Dermis blood vessel endothelial cell (primary cell): ENCODE measurements at regions not wholly inside any gene's neighbourhood (a gene's known extent, or its start where the extent isn't known, plus 50 kb on each side); places are given as distances from the start of the nearest gene placed in this dataset.

Experiments
- DNase-seq: peaks from one replicate; pipeline ENCODE4 v3.0.0; 2010

GRCh38 chr11:95717314-95717713 lies 72.3 kb downstream of the FAM76B start:
- DNase-seq = no peak

- no peak for DNase-seq
Observed at GRCh38 chr11:95716266-95716665, 73.3 kb downstream of the FAM76B start.

DNA sequence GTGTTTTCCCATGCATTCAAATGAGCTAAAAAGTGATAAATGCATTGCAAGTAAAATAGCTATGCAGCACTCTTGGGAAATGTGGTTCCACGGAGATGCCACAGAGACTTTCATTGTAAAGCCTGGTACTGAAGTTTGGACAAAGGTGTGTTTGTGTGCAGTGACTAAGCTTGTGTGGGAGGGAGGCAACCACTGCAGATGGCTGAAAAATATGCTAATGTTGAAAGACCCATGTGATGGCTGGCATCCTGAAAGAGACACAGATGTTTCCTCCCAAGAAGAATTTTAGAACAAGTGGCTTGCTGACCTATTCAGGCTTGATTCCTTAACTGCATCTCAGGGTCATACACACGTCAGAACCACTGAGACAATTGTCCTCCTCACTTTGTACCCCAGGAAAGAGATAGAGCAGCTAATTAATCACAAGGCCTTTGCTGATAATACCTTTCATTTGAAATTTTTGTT lies 73.8 kb downstream of the FAM76B start:
- peak; percentile 90 for DNase-seq

DNA sequence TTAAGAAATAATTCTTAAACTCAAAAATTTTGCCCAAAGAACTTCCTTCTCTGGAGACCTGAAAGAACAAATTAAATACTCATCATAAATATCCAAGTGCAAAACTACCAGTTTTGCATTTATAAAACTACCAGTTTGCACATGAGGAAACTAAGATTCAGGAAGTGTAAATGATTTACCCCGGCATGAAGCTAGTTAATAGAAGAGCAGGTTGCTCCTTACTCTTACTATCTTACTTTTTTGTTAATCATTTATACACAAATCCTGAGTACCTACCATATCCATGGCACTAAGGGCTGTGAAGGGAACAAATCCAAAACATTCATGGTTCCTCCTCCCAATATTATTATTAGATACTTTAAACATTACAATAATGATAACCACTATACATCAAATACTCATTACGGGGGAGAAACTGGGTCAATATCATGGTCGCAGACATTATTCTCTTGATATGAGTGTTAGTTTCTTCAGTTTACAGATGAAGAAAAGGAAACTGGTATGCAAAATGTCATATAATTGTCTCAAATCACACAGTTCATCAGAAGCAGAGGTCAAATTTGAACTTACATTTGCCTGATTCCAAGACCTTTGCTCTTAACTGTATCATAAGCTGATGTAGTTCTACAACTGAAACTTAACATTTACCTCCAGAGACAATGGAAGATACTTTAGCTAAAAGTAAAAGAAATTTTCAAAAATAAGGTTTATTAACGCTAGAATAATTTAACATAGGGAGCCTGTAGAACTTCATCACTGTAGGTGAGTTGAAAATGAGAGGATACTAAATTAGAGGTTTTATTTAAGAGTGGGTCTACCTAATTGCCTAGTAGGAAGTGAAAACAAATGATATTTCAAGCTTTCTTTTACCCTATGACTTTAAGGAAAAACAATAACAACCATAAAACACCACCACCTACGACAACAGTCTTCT lies 74.5 kb downstream of the FAM76B start:
- no peak for DNase-seq

GRCh38 chr11:95713428-95713827 lies 76.2 kb downstream of the FAM76B start:
- no peak for DNase-seq

DNA sequence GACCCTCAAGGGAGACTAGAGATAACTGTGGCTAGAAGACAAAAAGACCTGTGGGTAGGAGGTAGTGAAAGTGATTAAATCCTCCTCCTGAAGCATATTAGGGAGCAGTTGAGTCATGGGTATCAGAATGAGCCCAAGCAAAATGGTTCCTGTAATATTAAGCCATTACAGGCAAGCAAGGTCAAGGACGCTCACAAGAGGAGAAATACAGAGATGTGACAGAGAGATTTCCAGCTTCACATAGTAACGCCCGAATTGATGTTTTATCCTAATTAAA lies 77.7 kb downstream of the FAM76B start:
- DNase-seq = no peak

GRCh38 chr11:95711162-95711944 lies 78.2 kb downstream of the FAM76B start:
- no peak for DNase-seq

- no peak for DNase-seq
Observed at GRCh38 chr11:95708681-95709080, 80.9 kb downstream of the FAM76B start.

- no peak for DNase-seq
Observed at GRCh38 chr11:95706974-95707387, 82.6 kb downstream of the FAM76B start.

GRCh38 chr11:95705485-95706124 lies 84.0 kb downstream of the FAM76B start:
- peak; percentile 94 for DNase-seq

GRCh38 chr11:95704865-95705264 lies 84.7 kb downstream of the FAM76B start:
- peak; percentile 55 for DNase-seq

DNA sequence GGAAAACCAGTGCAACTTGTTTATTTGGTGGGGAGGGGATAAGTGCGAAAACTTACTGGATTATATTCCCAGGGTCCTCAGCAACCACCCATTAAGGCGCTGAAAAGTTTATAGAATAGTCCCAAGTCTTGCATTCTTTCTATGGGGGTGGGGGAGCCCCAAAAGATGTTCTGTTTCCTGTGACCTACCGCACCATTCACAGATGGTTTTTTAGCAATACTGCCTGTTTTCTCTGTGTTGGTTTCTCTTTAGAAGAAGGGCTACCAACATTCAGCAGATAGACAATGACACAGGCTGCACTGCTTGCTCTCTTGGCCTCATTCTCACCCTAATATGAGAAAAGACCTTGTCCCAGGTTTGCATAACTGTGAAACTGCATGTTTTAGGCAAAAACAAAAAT lies 86.5 kb downstream of the FAM76B start:
- no peak for DNase-seq

DNA sequence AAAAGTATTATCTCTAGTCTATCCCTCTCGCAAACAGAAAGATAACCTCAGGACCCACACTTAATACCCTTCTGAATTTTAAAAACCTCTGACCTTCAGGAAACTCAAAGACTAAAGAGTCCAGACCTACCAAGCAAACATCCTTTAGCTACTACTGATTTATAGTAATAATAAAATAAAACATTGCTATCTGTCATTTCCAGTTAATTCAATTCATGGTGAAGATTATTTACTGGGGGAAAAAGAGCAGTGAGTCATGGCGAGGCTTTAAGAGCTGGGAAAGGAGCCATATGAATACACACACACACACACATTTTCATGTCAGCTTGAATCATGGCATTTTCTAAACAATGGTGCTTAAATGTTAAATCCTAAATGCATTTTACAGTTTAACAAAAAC lies 87.1 kb downstream of the FAM76B start:
- DNase-seq = peak; percentile 81

GRCh38 chr11:95700471-95700817 lies 89.1 kb downstream of the FAM76B start:
- DNase-seq = no peak

DNA sequence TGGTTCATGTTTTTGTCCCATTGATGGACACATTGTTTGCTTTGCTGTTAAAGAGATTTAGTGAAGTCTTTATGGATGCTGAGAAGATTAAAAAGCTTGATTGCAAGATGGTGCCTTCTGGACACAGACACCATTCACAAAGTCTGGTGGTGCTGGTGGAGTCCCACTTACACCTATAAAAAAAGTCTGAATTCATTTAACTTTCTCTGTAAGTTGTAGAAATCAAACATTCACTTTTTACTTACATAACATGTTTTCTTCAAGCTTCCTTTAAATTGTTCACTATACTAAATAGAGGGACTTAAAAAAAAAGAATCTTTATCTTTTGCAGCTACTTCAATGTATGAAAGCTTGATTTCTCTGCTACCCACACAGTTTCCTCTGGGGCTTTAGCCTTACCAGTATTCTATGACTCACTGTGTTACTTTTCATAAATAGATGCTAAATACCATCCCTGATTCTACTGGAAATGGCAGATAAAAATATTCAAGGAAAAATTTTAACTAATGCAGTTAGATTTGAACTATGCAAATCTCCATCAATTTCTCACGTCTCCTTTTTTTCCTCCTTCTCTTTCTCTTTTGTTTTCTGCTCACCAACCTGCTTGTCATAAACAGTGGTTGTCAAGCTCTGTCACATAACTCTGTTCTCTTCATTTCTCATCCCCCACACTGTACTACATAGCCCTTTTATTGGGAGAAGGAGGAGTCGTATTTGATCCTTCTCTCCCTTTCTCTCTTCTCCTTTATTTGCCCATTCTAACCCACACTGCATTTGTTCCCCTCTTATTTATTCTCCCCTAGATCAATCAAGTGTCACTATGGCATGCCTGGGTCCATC lies 89.7 kb downstream of the FAM76B start:
- DNase-seq = no peak

DNA sequence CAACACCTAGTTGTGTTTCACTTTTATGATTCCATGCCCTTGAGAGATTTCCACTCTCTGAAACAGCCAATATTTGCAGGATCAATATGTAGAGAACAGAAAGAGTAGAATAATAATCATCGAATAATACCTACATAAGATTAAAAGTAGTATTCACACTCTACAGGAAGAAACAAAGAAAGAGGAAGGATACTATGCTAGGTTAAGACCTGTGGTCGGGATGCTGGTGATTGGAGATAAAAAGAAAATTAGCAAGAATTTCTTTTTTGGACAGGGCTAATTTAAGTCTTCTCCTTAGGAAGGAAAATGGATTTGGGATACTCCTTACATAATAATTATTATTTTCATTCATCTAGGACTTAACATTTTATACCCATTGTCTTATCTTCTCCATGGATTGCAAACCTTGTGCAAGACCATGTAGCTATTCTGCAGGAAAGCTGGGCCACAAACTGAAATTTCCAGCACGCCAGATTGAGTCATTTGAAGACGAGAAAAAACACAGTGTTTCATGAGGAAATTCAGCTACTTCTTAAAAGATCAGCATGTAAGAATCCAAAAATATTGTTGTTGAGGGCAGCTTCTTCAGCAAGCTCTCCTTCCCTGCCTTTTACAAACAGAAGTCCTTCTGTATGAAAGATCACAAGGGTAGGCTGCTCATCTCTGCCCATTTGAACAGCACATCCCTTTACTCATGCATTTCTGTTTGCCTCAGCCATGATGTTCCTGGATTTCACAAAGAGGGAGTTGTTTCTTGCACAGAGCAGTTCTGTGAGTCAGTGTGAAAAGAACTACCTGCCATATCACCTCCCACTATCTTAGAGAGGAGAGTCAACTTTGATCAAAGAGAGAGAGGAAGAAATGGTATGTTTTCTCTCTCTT lies 90.7 kb downstream of the FAM76B start:
- DNase-seq = no peak

DNA sequence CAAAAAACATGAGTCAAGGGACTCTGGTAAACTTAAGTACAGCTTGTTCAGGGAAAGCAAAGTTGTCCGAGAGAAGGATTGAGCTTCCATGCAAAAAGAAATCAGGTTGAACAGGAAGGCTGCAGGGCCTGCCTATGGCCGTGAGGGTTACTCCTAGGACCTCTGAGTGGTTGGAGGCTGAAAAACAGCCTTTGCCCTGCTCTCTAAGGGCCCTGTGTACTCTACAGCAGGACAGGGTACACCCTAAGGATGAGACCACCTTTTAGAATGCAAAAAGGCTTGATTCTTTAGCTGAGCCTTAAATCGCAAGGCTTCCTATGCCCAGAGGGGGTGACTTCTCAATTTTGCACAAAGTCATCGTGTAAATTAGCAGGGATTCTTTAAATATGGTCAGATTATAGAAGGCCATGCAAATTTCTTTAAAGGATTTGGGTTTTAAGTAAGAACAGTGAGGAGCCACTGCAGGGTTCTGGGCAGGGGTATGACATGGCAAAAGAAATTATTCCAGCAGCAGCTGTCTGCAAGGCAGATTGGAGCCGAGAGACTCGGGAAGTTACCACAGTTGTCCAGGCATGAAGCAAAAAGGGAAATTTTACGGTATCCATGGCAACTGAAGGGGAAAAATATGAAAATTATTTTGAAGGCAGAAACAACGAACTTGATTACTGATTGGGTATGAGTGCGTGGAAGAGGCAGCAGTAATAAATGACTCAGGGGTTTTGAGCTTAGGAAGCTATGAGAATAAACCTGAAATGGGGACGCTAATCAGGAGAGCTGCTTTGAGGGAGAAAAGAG lies 91.8 kb downstream of the FAM76B start:
- DNase-seq = no peak

DNA sequence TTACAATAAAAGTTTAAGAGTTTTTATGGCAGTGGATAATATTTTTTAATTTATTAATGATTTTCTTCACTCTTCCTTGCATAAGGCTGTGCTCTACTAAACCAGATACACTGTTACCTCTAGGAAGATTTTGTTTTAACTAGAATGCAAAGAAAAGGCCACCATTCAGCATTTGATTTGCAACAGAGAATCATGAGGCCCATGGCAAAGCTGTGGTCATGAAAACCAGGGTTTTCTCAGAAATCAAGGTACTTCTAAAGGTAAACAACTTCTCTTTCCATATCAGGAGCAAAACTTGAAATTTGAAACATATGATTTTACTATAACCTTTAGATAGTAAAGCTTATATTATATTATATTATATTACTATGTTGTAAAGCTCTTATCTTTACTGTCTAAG lies 94.4 kb downstream of the FAM76B start:
- DNase-seq = no peak

- DNase-seq = no peak
Observed at GRCh38 chr11:95693298-95693697, 96.3 kb downstream of the FAM76B start.

- DNase-seq = no peak
Observed at GRCh38 chr11:95692526-95693260, 96.9 kb downstream of the FAM76B start.
